ENCODE measurements at regions not wholly inside any gene's neighbourhood (a gene's known extent, or its start where the extent isn't known, plus 50 kb on each side); places are given as distances from the start of the nearest gene placed in this dataset.
"Not testable (repeated sequence)": the region's sequence is repeated elsewhere in the genome, so short reads cannot be mapped to it uniquely, and the experiment has no call there.

- H3K36me3 ChIP-seq (ENCODE audit: control insufficient read depth, insufficient read depth, low read length), result no peaks in the 10 kb centered on the region
- no peaks in the 10 kb centered on the region for H3K27me3 ChIP-seq (ENCODE audit: control insufficient read depth, insufficient read depth, low read length)
- H3K4me1 ChIP-seq (ENCODE audit: control insufficient read depth, insufficient read depth, low read length), result peaks cover 33% of the 10 kb centered on the region
- H3K9ac ChIP-seq (ENCODE audit: low read length), result no peak overlapping the region
- H3K27ac ChIP-seq (ENCODE audit: low read depth, low read length), result peak overlapping the region; percentile 26; the same call in 1 of the 2 replicates
- H3K9me3 ChIP-seq (ENCODE audit: control insufficient read depth, insufficient read depth, low read depth, low read length), result peaks cover 6% of the 10 kb centered on the region; the same call in 1 of the 2 replicates
- H3K4me3 ChIP-seq (ENCODE audit: low read depth, low read length), result no peak overlapping the region
These were observed 71.6 kb upstream of the CTBP2 start for GRCh38 chr10:125231813-125232475.

GRCh38 chr10:125231116-125231812 is 70.9 kb upstream of the CTBP2 start:
- Histone ChIP-seq H3K4me1 (ENCODE audit: control insufficient read depth, insufficient read depth, low read length) (peaks cover 33% of the 10 kb centered on the region), H3K36me3 (ENCODE audit: control insufficient read depth, insufficient read depth, low read length) (no peaks in the 10 kb centered on the region), H3K9me3 (ENCODE audit: control insufficient read depth, insufficient read depth, low read depth, low read length) (peaks cover 3% of the 10 kb centered on the region; the same call in 1 of the 2 replicates), H3K4me3 (ENCODE audit: low read depth, low read length) (no peak overlapping the region), H3K27me3 (ENCODE audit: control insufficient read depth, insufficient read depth, low read length) (no peaks in the 10 kb centered on the region), H3K27ac (ENCODE audit: low read depth, low read length) (peak overlapping the region; percentile 26; the same call in 1 of the 2 replicates), H3K9ac (ENCODE audit: low read length) (no peak overlapping the region)

GRCh38 chr10:125230251-125230650 is 69.9 kb upstream of the CTBP2 start:
- Histone ChIP-seq H3K27me3 (ENCODE audit: control insufficient read depth, insufficient read depth, low read length) (no peaks in the 10 kb centered on the region), H3K36me3 (ENCODE audit: control insufficient read depth, insufficient read depth, low read length) (no peaks in the 10 kb centered on the region), H3K4me3 (ENCODE audit: low read depth, low read length) (no peak overlapping the region), H3K4me1 (ENCODE audit: control insufficient read depth, insufficient read depth, low read length) (peaks cover 33% of the 10 kb centered on the region), H3K27ac (ENCODE audit: low read depth, low read length) (no peak overlapping the region), H3K9me3 (ENCODE audit: control insufficient read depth, insufficient read depth, low read depth, low read length) (no peaks in the 10 kb centered on the region), H3K9ac (ENCODE audit: low read length) (no peak overlapping the region)

GRCh38 chr10:125228245-125228940 is 68.0 kb upstream of the CTBP2 start:
- not testable (repeated sequence) for H3K4me3 ChIP-seq (ENCODE audit: low read depth, low read length); H3K36me3 ChIP-seq (ENCODE audit: control insufficient read depth, insufficient read depth, low read length); H3K27me3 ChIP-seq (ENCODE audit: control insufficient read depth, insufficient read depth, low read length); H3K27ac ChIP-seq (ENCODE audit: low read depth, low read length); H3K9ac ChIP-seq (ENCODE audit: low read length); H3K9me3 ChIP-seq (ENCODE audit: control insufficient read depth, insufficient read depth, low read depth, low read length)
- peaks cover 31% of the 10 kb centered on the region for H3K4me1 ChIP-seq (ENCODE audit: control insufficient read depth, insufficient read depth, low read length)

DNA sequence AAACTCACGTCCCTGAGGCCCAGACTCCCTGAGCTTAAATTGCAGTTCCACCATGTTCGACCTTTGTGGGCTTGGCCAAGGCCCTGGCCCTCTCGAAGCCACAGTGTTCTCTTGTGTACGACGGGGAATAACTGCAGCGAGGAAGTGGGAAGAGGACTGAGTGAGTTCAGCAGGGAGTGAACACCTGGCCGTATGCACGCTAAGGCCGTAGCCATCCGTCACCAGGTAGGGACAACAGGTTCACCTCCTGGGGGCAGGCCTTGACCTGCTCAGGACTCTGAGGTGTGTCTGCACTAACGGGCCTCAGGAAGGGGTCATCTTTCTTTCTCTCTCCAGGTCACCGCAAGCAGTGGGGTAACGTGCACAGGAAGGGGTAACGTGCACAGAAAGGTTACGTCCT is 67.2 kb upstream of the CTBP2 start:
- Histone ChIP-seq H3K9ac (ENCODE audit: low read length) (no peak overlapping the region), H3K9me3 (ENCODE audit: control insufficient read depth, insufficient read depth, low read depth, low read length) (no peaks in the 10 kb centered on the region), H3K27ac (ENCODE audit: low read depth, low read length) (no peak overlapping the region)

DNA sequence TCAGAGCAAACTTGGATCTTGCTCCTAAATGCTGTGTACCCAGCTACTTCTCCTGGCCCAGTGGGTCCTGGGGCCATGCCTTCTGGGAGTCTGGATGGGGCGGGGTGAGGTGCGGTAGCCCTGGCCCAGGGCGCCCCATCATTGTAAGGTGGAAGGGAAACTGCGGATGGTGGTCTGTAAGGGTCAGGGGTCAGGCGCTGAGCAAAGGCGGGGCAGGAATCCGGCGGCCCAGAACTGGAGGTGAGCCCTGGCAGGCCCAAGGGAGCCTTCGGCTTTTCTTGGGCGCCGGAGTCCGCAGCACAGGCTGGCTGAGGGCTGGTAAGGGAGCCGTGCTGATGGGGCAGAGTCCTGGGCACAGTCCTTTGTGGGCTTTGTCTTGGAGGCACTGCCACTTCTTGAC is 66.5 kb upstream of the CTBP2 start:
- Histone ChIP-seq H3K27me3 (ENCODE audit: control insufficient read depth, insufficient read depth, low read length) (no peaks in the 10 kb centered on the region), H3K4me1 (ENCODE audit: control insufficient read depth, insufficient read depth, low read length) (peaks cover 21% of the 10 kb centered on the region), H3K4me3 (ENCODE audit: low read depth, low read length) (no peak overlapping the region), H3K36me3 (ENCODE audit: control insufficient read depth, insufficient read depth, low read length) (no peaks in the 10 kb centered on the region), H3K27ac (ENCODE audit: low read depth, low read length) (no peak overlapping the region), H3K9me3 (ENCODE audit: control insufficient read depth, insufficient read depth, low read depth, low read length) (no peaks in the 10 kb centered on the region), H3K9ac (ENCODE audit: low read length) (no peak overlapping the region)

More for the DNA sequence above, 67.2 kb upstream of the CTBP2 start:
- H3K4me1 ChIP-seq (ENCODE audit: control insufficient read depth, insufficient read depth, low read length), result peaks cover 26% of the 10 kb centered on the region
- H3K4me3 ChIP-seq (ENCODE audit: low read depth, low read length), result no peak overlapping the region
- no peaks in the 10 kb centered on the region for H3K36me3 ChIP-seq (ENCODE audit: control insufficient read depth, insufficient read depth, low read length)
- no peaks in the 10 kb centered on the region for H3K27me3 ChIP-seq (ENCODE audit: control insufficient read depth, insufficient read depth, low read length)

GRCh38 chr10:125226005-125226404 is 65.6 kb upstream of the CTBP2 start:
- Histone ChIP-seq H3K4me3 (ENCODE audit: low read depth, low read length) (no peak overlapping the region), H3K27me3 (ENCODE audit: control insufficient read depth, insufficient read depth, low read length) (no peaks in the 10 kb centered on the region), H3K9ac (ENCODE audit: low read length) (no peak overlapping the region), H3K9me3 (ENCODE audit: control insufficient read depth, insufficient read depth, low read depth, low read length) (no peaks in the 10 kb centered on the region), H3K36me3 (ENCODE audit: control insufficient read depth, insufficient read depth, low read length) (no peaks in the 10 kb centered on the region), H3K27ac (ENCODE audit: low read depth, low read length) (no peak overlapping the region), H3K4me1 (ENCODE audit: control insufficient read depth, insufficient read depth, low read length) (peaks cover 13% of the 10 kb centered on the region)

DNA sequence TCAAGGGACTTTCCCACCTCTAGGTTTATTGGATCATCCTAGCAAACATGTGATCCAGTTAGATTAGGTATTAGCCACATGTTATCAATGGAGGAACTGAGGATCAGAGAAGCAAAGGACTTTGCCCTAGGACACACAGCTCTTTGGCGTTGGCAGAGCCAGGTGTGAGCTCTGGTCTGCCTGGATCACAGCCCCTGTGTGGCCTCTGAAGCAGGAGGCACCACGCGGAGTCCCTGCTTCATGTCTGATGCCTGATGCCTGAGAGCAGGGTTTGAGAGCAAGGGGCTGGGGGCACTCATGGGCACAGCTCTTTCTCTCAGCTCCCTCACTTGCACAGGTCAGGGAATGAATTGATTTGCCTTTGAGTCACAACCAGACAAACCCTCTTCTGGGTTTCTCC is 64.7 kb upstream of the CTBP2 start:
- H3K4me1 ChIP-seq (ENCODE audit: control insufficient read depth, insufficient read depth, low read length), result peaks cover 11% of the 10 kb centered on the region; the same call in 1 of the 2 replicates

DNA sequence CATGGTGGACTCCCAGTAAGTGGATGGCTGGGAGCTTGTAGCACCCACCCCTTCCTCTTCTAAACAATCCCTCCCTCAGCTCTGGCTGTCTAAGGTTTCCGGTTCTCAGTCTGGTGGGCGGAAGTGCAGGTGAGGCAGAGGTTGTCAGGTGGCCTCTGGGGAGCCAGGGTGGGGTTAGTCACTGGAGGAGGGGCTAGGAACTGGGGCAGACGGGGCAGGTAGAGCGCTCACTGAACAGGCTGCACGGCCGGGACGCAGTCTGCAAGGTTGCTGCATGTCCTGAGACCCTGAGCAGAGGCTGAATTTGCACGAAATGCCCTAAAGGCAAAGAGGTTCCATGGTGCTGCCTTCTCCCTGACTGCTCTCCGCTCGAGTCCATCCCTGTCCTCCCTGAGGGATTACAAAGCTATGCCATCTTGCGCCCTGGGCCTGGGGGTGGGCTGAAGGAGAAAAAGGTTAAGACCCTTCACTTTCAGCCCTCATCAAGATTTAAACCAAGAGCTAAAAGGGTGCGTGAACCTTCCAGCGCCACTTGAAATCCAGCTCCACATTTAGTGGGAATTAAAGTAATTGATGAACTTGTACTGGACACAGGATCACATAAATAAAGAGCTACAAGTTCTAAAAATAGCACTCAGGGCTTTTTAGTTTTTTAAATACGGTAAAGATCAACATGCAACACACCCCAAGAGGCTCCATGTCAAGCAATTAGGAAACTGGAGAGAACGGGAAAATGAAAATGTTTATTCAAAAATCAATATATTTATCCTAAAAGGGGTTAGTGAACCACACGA is 62.3 kb upstream of the CTBP2 start:
- H3K27ac ChIP-seq (ENCODE audit: low read depth, low read length), result no peak overlapping the region
- H3K9ac ChIP-seq (ENCODE audit: low read length), result no peak overlapping the region
- H3K36me3 ChIP-seq (ENCODE audit: control insufficient read depth, insufficient read depth, low read length), result no peaks in the 10 kb centered on the region
- H3K4me3 ChIP-seq (ENCODE audit: low read depth, low read length), result no peak overlapping the region
- no peaks in the 10 kb centered on the region for H3K27me3 ChIP-seq (ENCODE audit: control insufficient read depth, insufficient read depth, low read length)
- no peaks in the 10 kb centered on the region for H3K9me3 ChIP-seq (ENCODE audit: control insufficient read depth, insufficient read depth, low read depth, low read length)
- peaks cover 5% of the 10 kb centered on the region; the same call in 1 of the 2 replicates for H3K4me1 ChIP-seq (ENCODE audit: control insufficient read depth, insufficient read depth, low read length)

More for the DNA sequence above, 64.7 kb upstream of the CTBP2 start:
- no peak overlapping the region for H3K27ac ChIP-seq (ENCODE audit: low read depth, low read length)
- no peak overlapping the region for H3K9ac ChIP-seq (ENCODE audit: low read length)
- H3K9me3 ChIP-seq (ENCODE audit: control insufficient read depth, insufficient read depth, low read depth, low read length), result no peaks in the 10 kb centered on the region
- H3K36me3 ChIP-seq (ENCODE audit: control insufficient read depth, insufficient read depth, low read length), result no peaks in the 10 kb centered on the region
- no peaks in the 10 kb centered on the region for H3K27me3 ChIP-seq (ENCODE audit: control insufficient read depth, insufficient read depth, low read length)
- H3K4me3 ChIP-seq (ENCODE audit: low read depth, low read length), result no peak overlapping the region

DNA sequence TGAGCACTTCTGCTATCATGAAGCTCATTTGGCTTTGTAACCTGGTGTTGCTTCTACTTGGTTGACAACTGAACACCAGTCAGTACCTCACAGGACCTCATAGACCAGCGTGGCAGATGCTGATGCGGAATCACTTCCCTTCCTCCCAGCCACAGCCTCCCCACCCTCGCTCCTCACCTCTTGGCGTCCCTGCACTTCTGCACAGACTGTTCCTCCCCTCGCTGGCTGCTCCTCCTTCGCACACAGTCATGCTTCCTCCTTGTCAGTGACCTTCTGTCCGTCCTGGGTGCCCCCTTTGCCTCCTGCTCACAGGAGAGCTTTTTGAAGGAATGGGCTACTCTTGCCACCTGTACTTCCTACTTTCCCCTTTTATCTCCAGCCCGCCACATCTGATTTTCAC is 61.4 kb upstream of the CTBP2 start:
- Histone ChIP-seq H3K27me3 (ENCODE audit: control insufficient read depth, insufficient read depth, low read length) (no peaks in the 10 kb centered on the region), H3K36me3 (ENCODE audit: control insufficient read depth, insufficient read depth, low read length) (no peaks in the 10 kb centered on the region), H3K27ac (ENCODE audit: low read depth, low read length) (no peak overlapping the region), H3K9ac (ENCODE audit: low read length) (no peak overlapping the region), H3K4me1 (ENCODE audit: control insufficient read depth, insufficient read depth, low read length) (peaks cover 5% of the 10 kb centered on the region; the same call in 1 of the 2 replicates), H3K9me3 (ENCODE audit: control insufficient read depth, insufficient read depth, low read depth, low read length) (no peaks in the 10 kb centered on the region), H3K4me3 (ENCODE audit: low read depth, low read length) (no peak overlapping the region)

All from HUES6 (cell line).